ENCODE measurements at regions not wholly inside any gene's neighbourhood (a gene's known extent, or its start where the extent isn't known, plus 50 kb on each side); places are given as distances from the start of the nearest gene placed in this dataset.

DNA sequence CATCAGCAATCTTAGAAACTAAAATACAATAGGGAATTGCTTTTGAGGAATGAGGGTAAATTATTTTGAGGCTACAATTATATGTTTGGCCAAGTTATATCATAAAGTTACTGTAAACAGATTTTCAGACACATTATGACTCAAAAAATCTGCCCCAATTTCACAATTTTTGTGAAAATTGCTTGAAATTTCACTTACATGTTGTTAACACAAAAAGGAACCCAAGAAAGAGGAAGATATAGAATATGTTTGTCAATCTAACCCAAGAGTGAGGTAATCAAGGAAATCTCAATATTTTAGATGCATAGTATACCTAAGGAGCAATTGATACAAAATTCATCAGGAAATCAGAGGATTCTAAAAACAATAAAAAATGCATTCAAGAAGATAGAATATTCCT is 73.9 kb upstream of the FNDC3A start:
- TF ChIP-seq, protein P1, sequence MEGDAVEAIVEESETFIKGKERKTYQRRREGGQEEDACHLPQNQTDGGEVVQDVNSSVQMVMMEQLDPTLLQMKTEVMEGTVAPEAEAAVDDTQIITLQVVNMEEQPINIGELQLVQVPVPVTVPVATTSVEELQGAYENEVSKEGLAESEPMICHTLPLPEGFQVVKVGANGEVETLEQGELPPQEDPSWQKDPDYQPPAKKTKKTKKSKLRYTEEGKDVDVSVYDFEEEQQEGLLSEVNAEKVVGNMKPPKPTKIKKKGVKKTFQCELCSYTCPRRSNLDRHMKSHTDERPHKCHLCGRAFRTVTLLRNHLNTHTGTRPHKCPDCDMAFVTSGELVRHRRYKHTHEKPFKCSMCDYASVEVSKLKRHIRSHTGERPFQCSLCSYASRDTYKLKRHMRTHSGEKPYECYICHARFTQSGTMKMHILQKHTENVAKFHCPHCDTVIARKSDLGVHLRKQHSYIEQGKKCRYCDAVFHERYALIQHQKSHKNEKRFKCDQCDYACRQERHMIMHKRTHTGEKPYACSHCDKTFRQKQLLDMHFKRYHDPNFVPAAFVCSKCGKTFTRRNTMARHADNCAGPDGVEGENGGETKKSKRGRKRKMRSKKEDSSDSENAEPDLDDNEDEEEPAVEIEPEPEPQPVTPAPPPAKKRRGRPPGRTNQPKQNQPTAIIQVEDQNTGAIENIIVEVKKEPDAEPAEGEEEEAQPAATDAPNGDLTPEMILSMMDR (IDR thresholded peaks at IDR 0.05; ENCODE audit: insufficient read depth, low read length) = no peak
- TF ChIP-seq POLR2AphosphoS5 (IDR thresholded peaks at IDR 0.05; ENCODE audit: low read depth) = no peak
- no peak for TF ChIP-seq GABPA (IDR thresholded peaks at IDR 0.05; ENCODE audit: low read depth)
- TF ChIP-seq, protein P2, sequence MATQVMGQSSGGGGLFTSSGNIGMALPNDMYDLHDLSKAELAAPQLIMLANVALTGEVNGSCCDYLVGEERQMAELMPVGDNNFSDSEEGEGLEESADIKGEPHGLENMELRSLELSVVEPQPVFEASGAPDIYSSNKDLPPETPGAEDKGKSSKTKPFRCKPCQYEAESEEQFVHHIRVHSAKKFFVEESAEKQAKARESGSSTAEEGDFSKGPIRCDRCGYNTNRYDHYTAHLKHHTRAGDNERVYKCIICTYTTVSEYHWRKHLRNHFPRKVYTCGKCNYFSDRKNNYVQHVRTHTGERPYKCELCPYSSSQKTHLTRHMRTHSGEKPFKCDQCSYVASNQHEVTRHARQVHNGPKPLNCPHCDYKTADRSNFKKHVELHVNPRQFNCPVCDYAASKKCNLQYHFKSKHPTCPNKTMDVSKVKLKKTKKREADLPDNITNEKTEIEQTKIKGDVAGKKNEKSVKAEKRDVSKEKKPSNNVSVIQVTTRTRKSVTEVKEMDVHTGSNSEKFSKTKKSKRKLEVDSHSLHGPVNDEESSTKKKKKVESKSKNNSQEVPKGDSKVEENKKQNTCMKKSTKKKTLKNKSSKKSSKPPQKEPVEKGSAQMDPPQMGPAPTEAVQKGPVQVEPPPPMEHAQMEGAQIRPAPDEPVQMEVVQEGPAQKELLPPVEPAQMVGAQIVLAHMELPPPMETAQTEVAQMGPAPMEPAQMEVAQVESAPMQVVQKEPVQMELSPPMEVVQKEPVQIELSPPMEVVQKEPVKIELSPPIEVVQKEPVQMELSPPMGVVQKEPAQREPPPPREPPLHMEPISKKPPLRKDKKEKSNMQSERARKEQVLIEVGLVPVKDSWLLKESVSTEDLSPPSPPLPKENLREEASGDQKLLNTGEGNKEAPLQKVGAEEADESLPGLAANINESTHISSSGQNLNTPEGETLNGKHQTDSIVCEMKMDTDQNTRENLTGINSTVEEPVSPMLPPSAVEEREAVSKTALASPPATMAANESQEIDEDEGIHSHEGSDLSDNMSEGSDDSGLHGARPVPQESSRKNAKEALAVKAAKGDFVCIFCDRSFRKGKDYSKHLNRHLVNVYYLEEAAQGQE (IDR thresholded peaks at IDR 0.05; ENCODE audit: insufficient replicate concordance, low read depth) = no peak

All from HL-60 (cell line).